ENCODE measurements at regions not wholly inside any gene's neighbourhood (a gene's known extent, or its start where the extent isn't known, plus 50 kb on each side); places are given as distances from the start of the nearest gene placed in this dataset.

DNA sequence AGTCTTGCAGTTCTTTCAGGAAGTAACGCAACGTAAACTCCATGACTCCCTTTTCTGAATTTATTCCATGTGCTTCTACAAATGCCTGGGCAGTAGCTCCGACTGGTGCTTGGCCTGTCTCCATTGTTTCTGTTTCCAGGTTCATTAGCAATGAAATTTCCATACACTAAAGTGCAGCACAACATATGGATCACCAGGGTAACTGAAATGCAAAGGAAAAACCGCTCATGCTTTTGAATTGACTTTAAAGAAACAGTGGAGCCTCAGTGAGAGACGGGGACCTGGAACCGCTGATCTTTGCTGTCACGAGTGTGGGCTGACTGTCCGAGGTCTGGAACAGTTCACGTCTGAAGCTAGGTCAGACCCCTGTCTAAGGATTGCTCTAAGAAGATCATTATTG is 126.5 kb upstream of the IGFBP3 start:
- no peak for TF ChIP-seq TAF1 (IDR thresholded peaks at IDR 0.05; ENCODE audit: low read depth, low read length)
- TF ChIP-seq POLR2A (IDR thresholded peaks at IDR 0.05; ENCODE audit: low read depth, low read length): no peak
- no peak for TF ChIP-seq POLR2AphosphoS5 (IDR thresholded peaks at IDR 0.05; ENCODE audit: low read depth, low read length)
- TF ChIP-seq POU2F2 (IDR thresholded peaks at IDR 0.05; ENCODE audit: low read depth, low read length): no peak
